CD8-positive, alpha-beta memory T cell (primary cell): ENCODE measurements at regions not wholly inside any gene's neighbourhood (a gene's known extent, or its start where the extent isn't known, plus 50 kb on each side); places are given as distances from the start of the nearest gene placed in this dataset.

Experiments
- CTCF ChIA-PET: fragments of 350-600 bp; sonication (Branson Sonifier 250); formaldehyde crosslinking; loops from one replicate; lab custom pipeline; 2021; ENCODE audit warnings: antibody characterized with exemption; lab: Charles Lee
- POLR2A ChIA-PET: fragments of 350-600 bp; sonication (Branson Sonifier 250); formaldehyde crosslinking; loops from one replicate; lab custom pipeline; 2021; ENCODE audit warnings: antibody characterized with exemption; lab: Charles Lee
- DNase-seq, 5 donors: peaks; one replicate each; pipeline versions ENCODE4 v3.0.0 to v3.0.0-alpha.2; 2020 to 2022; ENCODE audit warnings: mixed read lengths in 1 of 5
- H3K27ac ChIP-seq: one replicate; pipeline ENCODE4 v1.7.0; 2013; ENCODE audit warnings: low read depth, mild to moderate bottlenecking, low read length, moderate library complexity
- H3K27me3 ChIP-seq: 2 replicates; pipeline ENCODE4 v1.7.0; 2013; ENCODE audit warnings: low read length, mild to moderate bottlenecking; ENCODE audit not compliant: insufficient read depth, poor library complexity, severe bottlenecking
- H3K36me3 ChIP-seq: 2 replicates; pipeline ENCODE4 v1.7.0; 2013; ENCODE audit warnings: mild to moderate bottlenecking, low read length, moderate library complexity; ENCODE audit not compliant: insufficient read depth
- H3K4me1 ChIP-seq: 2 replicates; pipeline ENCODE4 v1.7.0; 2013; ENCODE audit warnings: mild to moderate bottlenecking, low read length, moderate library complexity; ENCODE audit not compliant: insufficient read depth
- H3K4me3 ChIP-seq: 2 replicates; pipeline ENCODE4 v1.7.0; 2013; ENCODE audit warnings: mild to moderate bottlenecking, low read length
- H3K9me3 ChIP-seq: 2 replicates; pipeline ENCODE4 v1.7.0; 2013; ENCODE audit warnings: mild to moderate bottlenecking, low read length
- H3K27ac Mint-ChIP-seq, 8 donors: one replicate each; pipeline ENCODE4 v1.8.0; 2020 to 2021; ENCODE audit warnings: mixed read lengths in 8 of 8, mild to moderate bottlenecking in 6 of 8, inconsistent platforms in 3 of 8, moderate library complexity in 3 of 8
- H3K27me3 Mint-ChIP-seq, 2 donors: one replicate each; pipeline ENCODE4 v1.8.0; 2020 to 2021; ENCODE audit warnings: mixed read lengths in 2 of 2, mild to moderate bottlenecking in 1 of 2, moderate library complexity in 1 of 2
- H3K36me3 Mint-ChIP-seq, 3 donors: one replicate each; pipeline ENCODE4 v1.8.0; 2020 to 2021; ENCODE audit warnings: mixed read lengths in 3 of 3, inconsistent platforms in 1 of 3, mild to moderate bottlenecking in 1 of 3
- H3K4me1 Mint-ChIP-seq, 3 donors: one replicate each; pipeline ENCODE4 v1.8.0; 2020 to 2021; ENCODE audit warnings: mixed read lengths in 3 of 3, inconsistent platforms in 1 of 3, mild to moderate bottlenecking in 1 of 3
- H3K4me3 Mint-ChIP-seq, 7 donors: one replicate each; pipeline ENCODE4 v1.8.0; 2020 to 2021; ENCODE audit warnings: mixed read lengths in 7 of 7, mild to moderate bottlenecking in 6 of 7, moderate library complexity in 4 of 7, inconsistent platforms in 2 of 7
- H3K9me3 Mint-ChIP-seq, 5 donors: one replicate each; pipeline ENCODE4 v1.8.0; 2020 to 2022; ENCODE audit warnings: mixed read lengths in 5 of 5, mild to moderate bottlenecking in 3 of 5, moderate library complexity in 2 of 5, inconsistent platforms in 1 of 5

- Histone ChIP-seq H3K27me3 (no peaks in the 10 kb centered on the region), H3K36me3 (no peaks in the 10 kb centered on the region), H3K9me3 (no peaks in the 10 kb centered on the region), H3K4me1 (no peaks in the 10 kb centered on the region), H3K4me3 (no peak overlapping the region), H3K27ac (no peak overlapping the region)
- Mint-ChIP-seq H3K4me1 (no peaks in the 10 kb centered on the region), H3K27me3 (no peaks in the 10 kb centered on the region), H3K36me3 (no peaks in the 10 kb centered on the region), H3K9me3 (peaks cover 0 to 6% (median 0%) of the 10 kb centered on the region in 5 donors), H3K27ac (no peak overlapping the region), H3K4me3 (no peak overlapping the region)
- no peak for DNase-seq
- ChIA-PET POLR2A (no interaction called here), CTCF (no interaction called here)
These were observed 699.9 kb upstream of the SLC8A1 start for GRCh38 chr2:41151746-41152145.

- no peak overlapping the region for H3K27ac Mint-ChIP-seq
- ChIA-PET CTCF (no interaction called here), POLR2A (no interaction called here)
- Histone ChIP-seq H3K4me1 (no peaks in the 10 kb centered on the region), H3K36me3 (no peaks in the 10 kb centered on the region), H3K27ac (no peak overlapping the region), H3K9me3 (no peaks in the 10 kb centered on the region), H3K4me3 (no peak overlapping the region), H3K27me3 (no peaks in the 10 kb centered on the region)
- DNase-seq: no peak
- no peak overlapping the region for H3K4me3 Mint-ChIP-seq
- H3K36me3 Mint-ChIP-seq: peaks cover 0 to 3% (median 0%) of the 10 kb centered on the region in 3 donors
- H3K27me3 Mint-ChIP-seq: no peaks in the 10 kb centered on the region
- no peaks in the 10 kb centered on the region for H3K4me1 Mint-ChIP-seq
- H3K9me3 Mint-ChIP-seq: peaks cover 0 to 9% (median 3%) of the 10 kb centered on the region in 5 donors
These were observed 700.4 kb upstream of the SLC8A1 start for GRCh38 chr2:41152318-41152717.

GRCh38 chr2:41160439-41160838, 708.5 kb upstream of the SLC8A1 start:
- ChIA-PET CTCF (no interaction called here), POLR2A (no interaction called here)
- H3K27me3 Mint-ChIP-seq: no peaks in the 10 kb centered on the region
- H3K9me3 ChIP-seq: no peaks in the 10 kb centered on the region
- no peak overlapping the region for H3K27ac ChIP-seq
- no peak overlapping the region for H3K27ac Mint-ChIP-seq
- peaks cover 0 to 3% (median 0%) of the 10 kb centered on the region in 3 donors for H3K36me3 Mint-ChIP-seq
- H3K36me3 ChIP-seq: no peaks in the 10 kb centered on the region
- H3K9me3 Mint-ChIP-seq: peaks cover 0 to 11% (median 0%) of the 10 kb centered on the region in 5 donors
- DNase-seq: no peak
- H3K4me1 Mint-ChIP-seq: no peaks in the 10 kb centered on the region
- H3K27me3 ChIP-seq: no peaks in the 10 kb centered on the region
- H3K4me3 Mint-ChIP-seq: no peak overlapping the region
- H3K4me3 ChIP-seq: no peak overlapping the region
- no peaks in the 10 kb centered on the region for H3K4me1 ChIP-seq

GRCh38 chr2:41167014-41167413, 715.1 kb upstream of the SLC8A1 start:
- H3K4me3 ChIP-seq: no peak overlapping the region
- Mint-ChIP-seq H3K27ac (no peak overlapping the region), H3K4me1 (no peaks in the 10 kb centered on the region), H3K27me3 (no peaks in the 10 kb centered on the region), H3K9me3 (peaks cover 0 to 9% (median 6%) of the 10 kb centered on the region in 5 donors), H3K4me3 (no peak overlapping the region), H3K36me3 (no peaks in the 10 kb centered on the region)
- H3K27ac ChIP-seq: no peak overlapping the region
- H3K9me3 ChIP-seq: no peaks in the 10 kb centered on the region
- no peaks in the 10 kb centered on the region for H3K27me3 ChIP-seq
- CTCF ChIA-PET: no interaction called here
- H3K36me3 ChIP-seq: no peaks in the 10 kb centered on the region
- no peak for DNase-seq
- no peaks in the 10 kb centered on the region for H3K4me1 ChIP-seq
- POLR2A ChIA-PET: no interaction called here

GRCh38 chr2:41169744-41170143, 717.9 kb upstream of the SLC8A1 start:
- no peak overlapping the region for H3K27ac ChIP-seq
- H3K27ac Mint-ChIP-seq: no peak overlapping the region
- ChIA-PET CTCF (no interaction called here), POLR2A (no interaction called here)
- H3K36me3 Mint-ChIP-seq: no peaks in the 10 kb centered on the region
- H3K36me3 ChIP-seq: no peaks in the 10 kb centered on the region
- no peaks in the 10 kb centered on the region for H3K27me3 ChIP-seq
- H3K4me1 Mint-ChIP-seq: no peaks in the 10 kb centered on the region
- no peaks in the 10 kb centered on the region for H3K27me3 Mint-ChIP-seq
- no peaks in the 10 kb centered on the region for H3K4me1 ChIP-seq
- no peak overlapping the region for H3K4me3 ChIP-seq
- H3K4me3 Mint-ChIP-seq: no peak overlapping the region
- peaks cover 0 to 13% (median 8%) of the 10 kb centered on the region in 5 donors for H3K9me3 Mint-ChIP-seq
- no peak for DNase-seq
- H3K9me3 ChIP-seq: no peaks in the 10 kb centered on the region

GRCh38 chr2:41170589-41170988, 718.7 kb upstream of the SLC8A1 start:
- CTCF ChIA-PET: no interaction called here
- no peaks in the 10 kb centered on the region for H3K4me1 Mint-ChIP-seq
- peaks cover 0 to 13% (median 5%) of the 10 kb centered on the region in 5 donors for H3K9me3 Mint-ChIP-seq
- Histone ChIP-seq H3K4me3 (no peak overlapping the region), H3K27me3 (no peaks in the 10 kb centered on the region), H3K36me3 (no peaks in the 10 kb centered on the region), H3K9me3 (no peaks in the 10 kb centered on the region), H3K4me1 (no peaks in the 10 kb centered on the region), H3K27ac (no peak overlapping the region)
- POLR2A ChIA-PET: no interaction called here
- no peaks in the 10 kb centered on the region for H3K27me3 Mint-ChIP-seq
- no peak overlapping the region for H3K27ac Mint-ChIP-seq
- no peaks in the 10 kb centered on the region for H3K36me3 Mint-ChIP-seq
- H3K4me3 Mint-ChIP-seq: no peak overlapping the region
- no peak for DNase-seq

- H3K27ac Mint-ChIP-seq: no peak overlapping the region
- Histone ChIP-seq H3K9me3 (no peaks in the 10 kb centered on the region), H3K4me3 (no peak overlapping the region), H3K36me3 (no peaks in the 10 kb centered on the region), H3K27me3 (no peaks in the 10 kb centered on the region), H3K27ac (no peak overlapping the region), H3K4me1 (no peaks in the 10 kb centered on the region)
- POLR2A ChIA-PET: no interaction called here
- CTCF ChIA-PET: no interaction called here
- no peak for DNase-seq
- no peaks in the 10 kb centered on the region for H3K36me3 Mint-ChIP-seq
- H3K4me1 Mint-ChIP-seq: no peaks in the 10 kb centered on the region
- H3K27me3 Mint-ChIP-seq: no peaks in the 10 kb centered on the region
- H3K4me3 Mint-ChIP-seq: no peak overlapping the region
- H3K9me3 Mint-ChIP-seq: peaks cover 3 to 10% (median 7%) of the 10 kb centered on the region in 5 donors
These were observed 728.5 kb upstream of the SLC8A1 start for GRCh38 chr2:41180387-41180786.

GRCh38 chr2:41182961-41183360, 731.1 kb upstream of the SLC8A1 start:
- POLR2A ChIA-PET: no interaction called here
- H3K4me3 ChIP-seq: no peak overlapping the region
- CTCF ChIA-PET: no interaction called here
- H3K9me3 Mint-ChIP-seq: peaks cover 3 to 14% (median 8%) of the 10 kb centered on the region in 5 donors
- H3K4me1 ChIP-seq: no peaks in the 10 kb centered on the region
- H3K36me3 Mint-ChIP-seq: no peaks in the 10 kb centered on the region
- no peak for DNase-seq
- H3K27me3 ChIP-seq: no peaks in the 10 kb centered on the region
- no peak overlapping the region for H3K27ac Mint-ChIP-seq
- no peak overlapping the region for H3K4me3 Mint-ChIP-seq
- no peaks in the 10 kb centered on the region for H3K4me1 Mint-ChIP-seq
- no peaks in the 10 kb centered on the region for H3K9me3 ChIP-seq
- H3K27me3 Mint-ChIP-seq: no peaks in the 10 kb centered on the region
- no peak overlapping the region for H3K27ac ChIP-seq
- no peaks in the 10 kb centered on the region for H3K36me3 ChIP-seq
